ENCODE measurements at regions not wholly inside any gene's neighbourhood (a gene's known extent, or its start where the extent isn't known, plus 50 kb on each side); places are given as distances from the start of the nearest gene placed in this dataset.

- Mint-ChIP-seq H3K27me3 (ENCODE audit: low read depth) (peaks cover 5% of the 10 kb centered on the region), H3K9me3 (peaks cover 2 to 11% of the 10 kb centered on the region in 2 experiments; a peak in 3 of 5 replicates), H3K4me3 (no peak overlapping the region), H3K36me3 (ENCODE audit: insufficient read depth in 1 of 3, low read depth in 3 of 3) (no peaks in the 10 kb centered on the region), H3K4me1 (peaks cover 4 to 11% of the 10 kb centered on the region in 2 experiments; a peak in 3 of 4 replicates), H3K27ac (no peak overlapping the region; a peak in 2 of 7 replicates)
- Histone ChIP-seq H3K14ac (ENCODE audit: insufficient read depth, low read length) (no peak overlapping the region), H3K4me2 (ENCODE audit: insufficient read depth, insufficient read length, low read length) (no peak overlapping the region), H2AFZ (ENCODE audit: low read length) (no peak overlapping the region), H3K27me3 (ENCODE audit: insufficient read depth, low read length) (no peaks in the 10 kb centered on the region), H4K8ac (replicated peaks; ENCODE audit: insufficient read length, low read depth, low read length) (no peak overlapping the region), H3K9ac (ENCODE audit: extremely low read depth, insufficient read length, low read length) (no peak overlapping the region), H2AK5ac (ENCODE audit: insufficient read length, low read length) (no peak overlapping the region), H3K9me3 (ENCODE audit: control insufficient read depth, low read depth, low read length) (no peaks in the 10 kb centered on the region), H3K56ac (ENCODE audit: insufficient read length, low read depth, low read length) (no peak overlapping the region), H4K91ac (ENCODE audit: insufficient read length, low read depth, low read length) (no peak overlapping the region), H3K79me2 (ENCODE audit: insufficient read depth, low read length) (no peaks in the 10 kb centered on the region), H2BK12ac (ENCODE audit: insufficient read length, low read depth, low read length) (no peak overlapping the region), H3K23me2 (ENCODE audit: insufficient read length, low read depth, low read length, poor library complexity, severe bottlenecking) (no peaks in the 10 kb centered on the region), H2BK15ac (ENCODE audit: low read depth, low read length) (no peak overlapping the region), H4K20me1 (ENCODE audit: control insufficient read depth, insufficient read depth, insufficient read length) (no peaks in the 10 kb centered on the region), H3K23ac (ENCODE audit: insufficient read length, low read depth, low read length) (no peak overlapping the region), H2BK20ac (ENCODE audit: low read depth, low read length, poor library complexity, severe bottlenecking) (no peak overlapping the region), H3T11ph (ENCODE audit: low read length) (no peak overlapping the region), H3K27ac (ENCODE audit: insufficient read length, low read depth, low read length) (no peak overlapping the region), H4K5ac (ENCODE audit: insufficient read length, low read depth, low read length) (no peak overlapping the region), H3K4me1 (ENCODE audit: insufficient read depth, low read length) (no peaks in the 10 kb centered on the region), H2BK120ac (ENCODE audit: low read depth, low read length, poor library complexity, severe bottlenecking) (no peak overlapping the region), H3K4ac (ENCODE audit: low read depth, low read length) (no peak overlapping the region), H3K18ac (ENCODE audit: insufficient read length, low read depth, low read length) (no peak overlapping the region), H2BK5ac (ENCODE audit: insufficient read length, low read length) (no peak overlapping the region), H3K79me1 (ENCODE audit: insufficient read depth, low read depth, low read length, poor library complexity, severe bottlenecking) (no peaks in the 10 kb centered on the region)
- no peak for TF ChIP-seq CTCF (conservative IDR thresholded peaks at IDR 0.05)
- no peak for DNase-seq
- WGBS (ENCODE audit: extremely low coverage, insufficient read length, low lambda C conversion rate), result no CpG with 5 or more reads among the region's 19 CpGs
Observed at GRCh38 chrX:545452-545885, 85.1 kb upstream of the SHOX start.
